ENCODE measurements at regions not wholly inside any gene's neighbourhood (a gene's known extent, or its start where the extent isn't known, plus 50 kb on each side); places are given as distances from the start of the nearest gene placed in this dataset.

DNA sequence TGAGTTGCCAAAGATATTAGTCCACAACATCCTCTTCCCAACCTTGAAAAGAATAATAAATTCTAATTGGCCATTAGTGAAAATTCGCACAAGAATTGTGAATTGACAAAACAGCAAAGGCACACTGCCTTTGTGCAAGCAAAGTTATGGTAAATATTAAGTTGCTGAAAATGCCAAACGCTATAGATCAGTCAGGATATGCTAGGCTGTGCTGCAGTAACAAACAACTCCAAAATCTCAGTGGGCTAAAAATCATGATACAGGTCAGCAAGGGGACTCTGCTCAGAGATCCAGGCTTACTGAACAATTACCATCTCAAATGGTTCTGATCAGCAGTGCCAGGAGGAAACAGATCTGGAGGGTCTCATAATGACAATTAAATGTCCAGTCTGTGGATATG is 238.0 kb upstream of the IGF1R start:
- Histone ChIP-seq H3K27me3 (ENCODE audit: control insufficient read depth, insufficient read depth, low read length) (no peaks in the 10 kb centered on the region), H3K4me3 (ENCODE audit: insufficient read depth, low read depth, low read length) (no peak overlapping the region), H3K36me3 (replicated peaks; ENCODE audit: control insufficient read depth, insufficient read depth, low read length) (no peaks in the 10 kb centered on the region)
- no peak for DNase-seq

DNA sequence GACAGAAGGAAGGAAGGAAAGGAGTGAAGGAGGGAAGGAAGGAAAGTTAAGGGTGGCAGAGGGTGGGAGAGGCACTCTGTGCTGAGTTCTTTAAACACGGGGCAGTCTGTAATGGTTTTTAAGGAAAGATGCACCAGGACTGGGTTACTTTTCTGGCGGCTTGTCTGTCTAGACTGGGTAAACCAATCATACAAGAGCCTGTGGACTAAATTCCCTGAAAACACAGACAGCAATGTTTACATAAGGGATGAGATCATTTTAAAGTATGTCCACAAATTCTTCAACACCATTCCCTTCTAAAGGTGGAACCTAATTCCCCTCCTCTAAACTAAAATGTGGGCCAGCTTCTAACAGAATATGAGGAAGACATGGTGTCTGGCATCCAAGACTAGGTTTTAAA is 235.5 kb upstream of the IGF1R start:
- no peak overlapping the region for H3K4me3 ChIP-seq (ENCODE audit: insufficient read depth, low read depth, low read length)
- DNase-seq: no peak
- no peaks in the 10 kb centered on the region for H3K36me3 ChIP-seq (replicated peaks; ENCODE audit: control insufficient read depth, insufficient read depth, low read length)
- H3K27me3 ChIP-seq (ENCODE audit: control insufficient read depth, insufficient read depth, low read length): no peaks in the 10 kb centered on the region

DNA sequence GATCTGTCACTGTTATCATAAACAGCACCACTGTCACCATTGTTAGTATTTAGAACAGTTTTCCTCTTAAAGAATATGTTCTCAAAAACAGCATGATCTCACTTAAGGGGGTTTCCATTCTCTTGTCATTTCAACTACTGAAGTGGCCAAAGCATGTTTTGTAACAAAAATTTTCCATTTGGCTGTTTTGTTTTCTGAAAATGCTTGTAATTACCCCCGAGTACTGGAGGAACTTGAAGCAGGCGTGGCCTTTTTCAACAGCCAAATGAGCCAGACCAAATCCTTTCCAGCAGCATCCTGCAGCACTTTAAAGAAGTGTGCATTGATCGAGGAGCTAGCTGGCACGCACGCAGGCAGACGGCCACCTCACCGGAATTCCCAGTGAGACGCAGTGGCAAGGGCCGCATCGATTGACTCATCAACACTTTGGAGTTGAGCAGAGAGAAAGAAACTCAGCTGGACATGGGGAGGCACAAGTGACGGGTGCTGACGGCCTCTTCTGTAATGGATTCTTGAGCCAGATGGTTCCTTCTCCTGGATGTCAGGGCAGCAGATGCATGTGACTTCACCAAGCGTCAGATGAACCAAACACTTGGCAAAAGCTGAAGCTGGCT is 234.3 kb upstream of the IGF1R start:
- Histone ChIP-seq H3K4me3 (ENCODE audit: insufficient read depth, low read depth, low read length) (no peak overlapping the region), H3K27me3 (ENCODE audit: control insufficient read depth, insufficient read depth, low read length) (no peaks in the 10 kb centered on the region), H3K36me3 (replicated peaks; ENCODE audit: control insufficient read depth, insufficient read depth, low read length) (no peaks in the 10 kb centered on the region)
- no peak for DNase-seq

DNA sequence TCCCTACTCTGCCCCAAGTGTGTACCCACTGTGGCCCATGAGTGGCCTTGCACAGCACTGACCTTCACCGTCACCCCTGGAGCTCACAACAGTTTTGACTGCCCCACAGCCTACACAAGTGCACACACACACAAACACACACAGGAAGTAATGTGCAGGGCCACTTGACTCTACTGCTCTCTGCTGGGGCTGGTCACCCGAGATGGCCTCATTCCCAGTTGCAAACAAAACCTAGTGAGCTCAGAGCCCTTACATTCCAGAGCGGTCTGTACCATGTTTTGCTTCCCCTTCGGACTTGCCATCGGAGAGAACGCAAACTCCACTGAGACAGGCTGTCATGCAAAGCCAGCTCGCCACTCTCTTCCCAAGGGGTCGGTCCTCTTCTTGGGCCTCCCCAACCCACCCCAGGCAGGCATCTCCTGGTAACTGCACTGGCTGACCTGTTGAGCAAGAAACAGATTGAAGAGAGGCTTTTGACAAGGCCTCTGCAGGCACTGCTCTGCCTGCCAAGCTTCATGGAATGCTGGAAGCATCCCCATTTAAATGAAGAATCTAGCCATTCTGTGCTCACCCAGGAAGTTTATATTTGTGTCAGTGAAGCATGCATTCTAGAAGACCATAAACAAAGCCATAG is 232.0 kb upstream of the IGF1R start:
- Histone ChIP-seq H3K36me3 (replicated peaks; ENCODE audit: control insufficient read depth, insufficient read depth, low read length) (no peaks in the 10 kb centered on the region), H3K27me3 (ENCODE audit: control insufficient read depth, insufficient read depth, low read length) (peaks cover 11% of the 10 kb centered on the region)
- no peak for DNase-seq

DNA sequence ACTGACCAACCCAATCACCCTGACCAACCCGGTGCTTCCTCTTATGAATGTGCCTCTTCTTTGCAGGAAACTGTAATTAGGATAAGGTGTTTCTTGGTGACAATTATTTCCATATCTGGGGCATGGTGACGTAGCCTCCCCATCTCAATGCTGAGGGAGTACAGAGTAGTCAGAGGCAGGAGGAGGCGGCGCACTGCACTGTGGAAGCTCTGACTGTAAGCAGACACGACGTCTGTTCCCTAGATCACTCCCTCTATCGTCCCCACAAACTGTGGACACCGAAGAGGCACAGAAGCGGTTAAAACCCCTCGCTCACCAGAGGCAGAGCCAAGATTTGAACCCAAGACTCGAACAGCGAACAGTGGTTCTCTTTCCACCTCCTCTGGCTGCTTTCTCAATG is 231.0 kb upstream of the IGF1R start:
- Histone ChIP-seq H3K36me3 (replicated peaks; ENCODE audit: control insufficient read depth, insufficient read depth, low read length) (no peaks in the 10 kb centered on the region), H3K27me3 (ENCODE audit: control insufficient read depth, insufficient read depth, low read length) (peaks cover 20% of the 10 kb centered on the region), H3K4me3 (ENCODE audit: insufficient read depth, low read depth, low read length) (no peak overlapping the region)
- DNase-seq: no peak

More for the DNA sequence above, 232.0 kb upstream of the IGF1R start:
- H3K4me3 ChIP-seq (ENCODE audit: insufficient read depth, low read depth, low read length): no peak overlapping the region

DNA sequence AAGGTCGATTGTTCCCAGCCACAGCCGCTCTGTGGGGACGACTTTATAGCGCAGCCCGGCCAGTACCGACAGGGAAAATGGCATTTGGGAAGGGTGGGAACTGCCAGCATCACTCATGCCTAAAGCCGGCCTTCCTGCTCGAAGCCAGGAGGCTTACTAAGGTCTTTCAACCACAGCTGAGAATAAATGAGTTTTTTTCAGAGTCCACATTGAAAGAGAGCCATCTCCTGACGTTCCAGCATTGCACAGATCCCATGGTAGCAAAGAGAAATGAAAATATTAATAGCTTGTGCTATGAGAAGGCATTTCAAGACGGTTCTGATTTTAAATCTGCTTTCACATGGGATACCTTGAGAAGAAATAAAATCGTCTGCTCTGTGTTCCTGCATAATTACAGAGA is 230.2 kb upstream of the IGF1R start:
- Histone ChIP-seq H3K27me3 (ENCODE audit: control insufficient read depth, insufficient read depth, low read length) (peaks cover 26% of the 10 kb centered on the region), H3K36me3 (replicated peaks; ENCODE audit: control insufficient read depth, insufficient read depth, low read length) (no peaks in the 10 kb centered on the region), H3K4me3 (ENCODE audit: insufficient read depth, low read depth, low read length) (no peak overlapping the region)
- DNase-seq: no peak

DNA sequence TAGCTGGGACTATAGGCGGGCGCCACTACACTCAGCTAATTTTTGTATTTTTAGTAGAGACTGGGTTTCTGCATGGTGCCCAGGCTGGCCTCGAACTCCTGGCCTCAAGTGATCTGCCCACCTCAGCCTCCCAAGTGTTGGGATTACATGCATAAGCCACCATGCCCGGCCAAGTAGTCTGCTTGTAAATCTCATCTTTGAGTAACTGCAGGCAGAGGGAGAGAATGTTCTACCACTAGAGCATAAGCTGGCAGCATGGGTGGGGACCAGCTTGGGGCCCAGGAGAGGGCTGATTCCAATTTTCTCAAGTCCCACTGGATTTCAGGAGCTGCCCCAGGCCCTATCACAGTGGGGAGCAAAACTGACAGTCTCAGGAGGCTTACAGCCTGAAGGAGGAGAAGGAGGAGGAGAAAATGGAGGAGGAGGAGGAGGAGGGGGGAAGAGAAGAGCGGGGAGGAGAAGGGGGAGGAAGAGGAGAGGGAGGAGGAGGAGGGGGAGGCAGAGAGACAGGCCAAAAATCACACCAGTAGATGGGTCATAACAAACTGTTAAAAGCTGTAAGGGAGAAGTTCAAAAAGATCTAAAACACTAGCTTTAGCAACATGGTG is 229.1 kb upstream of the IGF1R start:
- peaks cover 26% of the 10 kb centered on the region for H3K27me3 ChIP-seq (ENCODE audit: control insufficient read depth, insufficient read depth, low read length)
- H3K4me3 ChIP-seq (ENCODE audit: insufficient read depth, low read depth, low read length): no peak overlapping the region
- H3K36me3 ChIP-seq (replicated peaks; ENCODE audit: control insufficient read depth, insufficient read depth, low read length): no peaks in the 10 kb centered on the region
- DNase-seq: no peak

DNA sequence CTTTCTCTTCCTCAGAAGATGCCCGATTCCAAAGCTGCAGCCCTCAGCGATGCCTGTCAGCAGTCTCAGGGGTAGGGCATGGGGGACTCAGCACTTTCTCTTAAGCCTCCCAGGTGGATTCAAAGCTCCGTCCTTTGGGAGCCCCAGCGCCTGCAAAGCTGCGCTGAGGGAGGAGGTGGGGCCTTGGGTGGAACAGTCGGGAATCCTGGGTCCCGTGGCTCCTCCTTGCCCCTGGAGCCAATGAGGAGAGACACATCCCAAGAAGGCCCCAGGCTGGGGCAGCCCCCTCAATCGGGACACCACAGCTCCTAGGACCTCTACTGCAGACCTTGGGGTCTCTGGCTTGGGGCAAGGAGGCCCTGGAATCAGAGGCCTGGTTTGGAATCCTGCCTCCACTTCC is 227.5 kb upstream of the IGF1R start:
- peaks cover 26% of the 10 kb centered on the region for H3K27me3 ChIP-seq (ENCODE audit: control insufficient read depth, insufficient read depth, low read length)
- no peaks in the 10 kb centered on the region for H3K36me3 ChIP-seq (replicated peaks; ENCODE audit: control insufficient read depth, insufficient read depth, low read length)
- DNase-seq: peak; percentile 49
- no peak overlapping the region for H3K4me3 ChIP-seq (ENCODE audit: insufficient read depth, low read depth, low read length)

DNA sequence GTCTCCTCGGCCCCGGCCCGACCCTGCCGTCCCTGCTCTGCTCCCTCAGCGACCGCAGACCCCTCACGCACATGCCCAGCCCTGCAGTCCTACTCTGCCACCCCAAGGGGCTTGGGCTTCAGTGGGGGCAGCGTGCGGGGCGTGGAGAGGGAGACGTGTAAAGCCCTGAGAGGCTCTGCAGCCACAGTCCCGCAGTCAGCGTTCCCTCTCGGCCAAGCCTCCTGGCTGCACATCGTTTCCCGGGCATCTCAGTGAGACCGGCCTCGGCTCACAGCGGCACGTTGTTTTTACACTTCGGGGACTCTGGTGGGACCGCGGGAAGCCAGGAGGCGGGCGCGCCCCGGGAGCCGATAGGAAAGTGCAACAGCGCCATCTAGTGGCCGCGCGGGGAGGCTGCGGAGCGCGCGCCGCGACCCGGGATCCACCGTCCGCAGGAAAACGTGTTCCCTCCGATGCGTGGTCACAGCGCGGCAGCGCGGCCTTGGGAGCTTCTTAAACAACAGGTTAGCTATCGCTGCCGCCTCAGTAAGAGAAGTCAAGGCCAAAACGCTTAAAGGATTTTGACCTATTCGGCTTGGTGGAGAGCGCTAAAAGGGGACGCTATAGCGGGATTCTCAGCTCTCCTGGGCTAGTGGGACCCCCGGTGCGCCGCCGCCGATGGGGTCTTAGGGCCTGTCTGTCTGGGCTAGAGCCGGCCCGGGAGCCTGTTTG is 226.8 kb upstream of the IGF1R start:
- peaks cover 26% of the 10 kb centered on the region for H3K27me3 ChIP-seq (ENCODE audit: control insufficient read depth, insufficient read depth, low read length)
- no peaks in the 10 kb centered on the region for H3K36me3 ChIP-seq (replicated peaks; ENCODE audit: control insufficient read depth, insufficient read depth, low read length)
- peak; percentile 97 for DNase-seq
- H3K4me3 ChIP-seq (ENCODE audit: insufficient read depth, low read depth, low read length): peak overlapping the region; percentile 29

DNA sequence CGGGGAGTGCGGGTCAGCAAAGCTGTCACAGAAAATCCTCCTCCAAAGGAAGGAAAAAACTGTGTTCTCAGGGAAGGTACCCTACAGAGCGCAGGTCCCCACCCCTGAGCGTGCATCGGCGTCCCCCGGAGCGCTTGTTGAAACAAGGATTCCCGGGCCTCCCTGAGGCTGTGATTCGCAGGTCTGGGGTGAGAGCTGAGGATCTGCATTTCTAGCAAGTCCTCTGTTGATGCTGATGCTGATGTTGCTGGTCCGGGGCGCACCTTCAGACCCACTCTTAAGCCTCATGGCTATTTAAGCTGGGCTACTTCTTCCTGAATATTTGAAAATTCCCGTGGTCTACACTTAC is 226.2 kb upstream of the IGF1R start:
- Histone ChIP-seq H3K27me3 (ENCODE audit: control insufficient read depth, insufficient read depth, low read length) (peaks cover 30% of the 10 kb centered on the region), H3K36me3 (replicated peaks; ENCODE audit: control insufficient read depth, insufficient read depth, low read length) (no peaks in the 10 kb centered on the region), H3K4me3 (ENCODE audit: insufficient read depth, low read depth, low read length) (peak overlapping the region; percentile 29)
- peak; percentile 75 for DNase-seq

DNA sequence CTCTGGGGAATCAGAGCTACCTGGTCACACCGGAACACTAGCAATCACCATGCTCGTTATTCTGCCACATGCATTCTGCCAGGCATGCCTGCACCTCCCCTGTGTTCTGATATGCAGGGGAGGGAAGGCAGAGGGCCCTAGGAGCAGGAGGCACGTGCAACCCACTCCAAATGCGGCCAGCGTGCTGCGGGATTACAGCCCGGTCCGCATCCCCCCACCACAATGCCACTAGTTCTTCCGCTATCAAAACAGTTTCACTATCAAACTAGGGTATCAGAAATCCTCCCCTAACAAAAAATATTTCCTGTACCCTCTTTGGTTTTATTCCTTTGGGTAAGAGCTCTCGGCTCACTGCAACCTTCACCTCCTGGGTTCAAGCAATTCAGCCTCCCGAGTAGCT is 223.2 kb upstream of the IGF1R start:
- H3K27me3 ChIP-seq (ENCODE audit: control insufficient read depth, insufficient read depth, low read length): peaks cover 47% of the 10 kb centered on the region
- H3K36me3 ChIP-seq (replicated peaks; ENCODE audit: control insufficient read depth, insufficient read depth, low read length): no peaks in the 10 kb centered on the region
- no peak overlapping the region for H3K4me3 ChIP-seq (ENCODE audit: insufficient read depth, low read depth, low read length)
- DNase-seq: no peak

DNA sequence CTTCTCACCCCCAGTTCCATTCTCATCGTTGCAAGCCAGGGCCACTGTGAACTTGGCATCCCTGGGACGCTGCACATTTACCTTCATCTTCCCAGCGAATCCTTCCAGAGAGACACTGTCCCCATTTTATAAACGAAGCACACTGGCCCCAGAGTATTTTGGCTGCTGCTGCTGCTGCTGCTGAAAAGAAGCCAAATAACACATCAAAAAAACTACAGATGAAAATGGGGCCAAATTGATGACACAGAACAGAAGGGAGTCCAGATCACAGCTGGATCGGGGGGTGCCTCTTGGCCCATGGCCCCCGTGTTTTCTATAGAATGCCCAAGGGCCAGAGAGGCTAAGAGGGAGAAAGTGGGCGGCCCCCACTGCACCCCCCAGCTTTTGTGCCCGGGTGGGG is 221.0 kb upstream of the IGF1R start:
- Histone ChIP-seq H3K36me3 (replicated peaks; ENCODE audit: control insufficient read depth, insufficient read depth, low read length) (no peaks in the 10 kb centered on the region), H3K4me3 (ENCODE audit: insufficient read depth, low read depth, low read length) (no peak overlapping the region), H3K27me3 (ENCODE audit: control insufficient read depth, insufficient read depth, low read length) (peaks cover 27% of the 10 kb centered on the region)
- DNase-seq: no peak

DNA sequence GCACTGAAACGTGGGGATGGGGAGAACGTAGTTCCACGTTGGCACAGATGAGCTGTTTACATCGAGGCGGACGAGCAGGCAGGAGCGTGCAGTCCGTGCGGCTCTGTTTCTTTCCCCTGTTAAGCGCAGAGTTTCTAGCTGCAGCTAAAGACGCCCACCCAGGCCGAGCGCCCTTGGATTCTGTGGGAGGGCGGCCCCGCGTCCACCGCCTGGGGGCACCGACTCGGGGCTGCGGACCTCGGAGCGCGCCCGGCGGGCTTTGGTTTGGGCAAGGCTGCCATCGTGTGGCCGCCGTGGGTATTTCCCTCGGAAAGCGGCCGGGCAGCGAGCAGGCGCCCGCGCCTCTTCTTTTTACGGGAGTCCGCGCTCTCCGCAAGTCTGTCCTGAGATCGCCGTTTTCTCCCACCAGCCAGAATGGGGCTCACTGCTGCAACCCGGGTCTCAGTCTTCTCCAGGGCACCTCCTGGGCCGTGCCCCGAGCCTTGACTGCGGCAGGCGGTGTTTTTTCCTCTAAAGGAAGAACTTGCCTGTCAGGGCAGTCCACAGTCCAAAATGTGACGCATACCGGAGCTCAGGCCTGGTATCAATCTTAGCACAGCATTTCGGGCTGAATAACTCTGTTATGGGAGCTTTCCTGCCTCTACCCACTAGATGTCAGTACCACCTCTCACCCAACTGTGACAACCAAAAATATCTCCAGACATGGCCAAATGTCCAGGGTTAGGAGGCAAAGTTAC is 219.9 kb upstream of the IGF1R start:
- peak overlapping the region; percentile 45 for H3K4me3 ChIP-seq (ENCODE audit: insufficient read depth, low read depth, low read length)
- peaks cover 21% of the 10 kb centered on the region for H3K27me3 ChIP-seq (ENCODE audit: control insufficient read depth, insufficient read depth, low read length)
- no peaks in the 10 kb centered on the region for H3K36me3 ChIP-seq (replicated peaks; ENCODE audit: control insufficient read depth, insufficient read depth, low read length)
- DNase-seq: peak; percentile 96

DNA sequence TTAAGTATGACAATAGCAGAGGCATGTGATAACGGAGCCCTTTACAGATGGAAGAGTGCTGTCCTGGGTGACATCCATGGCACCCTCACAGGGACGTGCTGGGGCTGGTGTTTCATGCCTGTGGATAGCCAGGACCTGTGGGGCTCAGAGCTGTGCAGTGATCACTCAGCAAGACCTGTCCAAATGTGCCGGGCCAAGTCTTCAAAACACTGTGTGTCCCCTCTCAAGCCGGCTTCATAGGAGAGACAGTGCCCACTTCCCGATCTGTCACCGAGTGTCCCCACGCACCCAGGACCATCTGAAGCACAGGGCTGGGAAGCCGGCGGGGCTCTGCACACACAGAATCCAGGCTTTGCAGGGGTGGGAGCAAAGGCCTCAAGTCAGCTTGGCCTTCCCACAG is 217.2 kb upstream of the IGF1R start:
- no peak for DNase-seq
- Histone ChIP-seq H3K36me3 (replicated peaks; ENCODE audit: control insufficient read depth, insufficient read depth, low read length) (no peaks in the 10 kb centered on the region), H3K27me3 (ENCODE audit: control insufficient read depth, insufficient read depth, low read length) (peaks cover 21% of the 10 kb centered on the region), H3K4me3 (ENCODE audit: insufficient read depth, low read depth, low read length) (no peak overlapping the region)
